ENCODE measurements at regions not wholly inside any gene's neighbourhood (a gene's known extent, or its start where the extent isn't known, plus 50 kb on each side); places are given as distances from the start of the nearest gene placed in this dataset.

DNA sequence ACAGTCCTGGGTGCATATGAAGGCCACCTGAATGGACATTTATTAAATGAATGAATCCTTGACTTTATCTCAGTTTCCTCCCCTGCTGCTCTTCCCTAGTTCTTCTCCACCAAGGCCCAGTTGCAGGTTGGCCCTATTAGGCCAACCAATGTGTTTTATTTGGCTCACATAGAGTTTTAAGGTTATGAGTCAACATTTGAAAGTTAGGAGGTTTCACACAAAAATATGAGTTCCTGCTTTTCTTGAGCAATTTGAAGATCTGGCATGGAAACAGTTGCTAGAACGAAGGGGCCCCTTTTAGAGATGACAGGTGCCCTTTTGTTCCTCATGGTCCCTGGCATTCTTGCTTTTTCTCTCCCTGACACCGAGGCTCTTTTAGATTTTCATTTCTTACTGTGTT lies 83.0 kb upstream of the PDZRN3 start:
- Mint-ChIP-seq H3K27me3 (ENCODE audit: unreplicated experiment) (no peaks in the 10 kb centered on the region), H3K4me3 (ENCODE audit: unreplicated experiment) (no peak overlapping the region), H3K27ac (ENCODE audit: unreplicated experiment) (no peak overlapping the region), H3K4me1 (ENCODE audit: unreplicated experiment) (peaks cover 5% of the 10 kb centered on the region), H3K9me3 (ENCODE audit: unreplicated experiment) (peaks cover 6% of the 10 kb centered on the region), H3K36me3 (ENCODE audit: unreplicated experiment) (no peaks in the 10 kb centered on the region)
- no peak for TF ChIP-seq CTCF (IDR thresholded peaks at IDR 0.05)
- no peak for DNase-seq (ENCODE audit: extremely low spot score, unreplicated experiment)

DNA sequence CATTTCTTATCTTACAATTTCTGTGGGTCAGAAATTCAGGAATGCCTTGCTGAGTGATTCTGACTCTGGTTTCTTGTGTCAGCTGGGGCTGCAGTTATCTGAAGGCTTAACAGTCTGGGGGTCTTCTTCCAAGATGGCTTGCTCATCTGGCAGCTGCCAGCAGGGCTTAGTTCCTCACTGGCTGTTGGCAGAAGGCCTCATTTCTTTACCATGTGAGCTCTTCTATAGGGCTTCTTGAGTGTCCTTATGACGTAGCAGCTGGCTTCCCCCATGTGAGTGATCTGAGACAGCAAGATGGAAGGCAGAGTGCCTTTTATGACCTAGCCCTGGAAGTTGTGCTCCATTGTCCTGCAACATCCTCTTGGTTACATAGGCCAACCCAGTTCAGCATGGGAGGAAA lies 82.0 kb upstream of the PDZRN3 start:
- TF ChIP-seq CTCF (IDR thresholded peaks at IDR 0.05): no peak
- Mint-ChIP-seq H3K4me1 (ENCODE audit: unreplicated experiment) (peaks cover 5% of the 10 kb centered on the region), H3K4me3 (ENCODE audit: unreplicated experiment) (no peak overlapping the region), H3K9me3 (ENCODE audit: unreplicated experiment) (peaks cover 5% of the 10 kb centered on the region), H3K36me3 (ENCODE audit: unreplicated experiment) (no peaks in the 10 kb centered on the region), H3K27ac (ENCODE audit: unreplicated experiment) (no peak overlapping the region), H3K27me3 (ENCODE audit: unreplicated experiment) (no peaks in the 10 kb centered on the region)
- no peak for DNase-seq (ENCODE audit: extremely low spot score, unreplicated experiment)

- Mint-ChIP-seq H3K27ac (ENCODE audit: unreplicated experiment) (no peak overlapping the region), H3K9me3 (ENCODE audit: unreplicated experiment) (no peaks in the 10 kb centered on the region), H3K4me1 (ENCODE audit: unreplicated experiment) (peaks cover 5% of the 10 kb centered on the region), H3K4me3 (ENCODE audit: unreplicated experiment) (no peak overlapping the region), H3K27me3 (ENCODE audit: unreplicated experiment) (no peaks in the 10 kb centered on the region), H3K36me3 (ENCODE audit: unreplicated experiment) (no peaks in the 10 kb centered on the region)
- no peak for DNase-seq (ENCODE audit: extremely low spot score, unreplicated experiment)
- no peak for TF ChIP-seq CTCF (IDR thresholded peaks at IDR 0.05)
Measured at GRCh38 chr3:73705792-73706191, 81.1 kb upstream of the PDZRN3 start.

GRCh38 chr3:73699327-73699726 lies 74.6 kb upstream of the PDZRN3 start:
- Mint-ChIP-seq H3K27me3 (ENCODE audit: unreplicated experiment) (no peaks in the 10 kb centered on the region), H3K27ac (ENCODE audit: unreplicated experiment) (no peak overlapping the region), H3K36me3 (ENCODE audit: unreplicated experiment) (peaks cover under 1% of the 10 kb centered on the region), H3K4me1 (ENCODE audit: unreplicated experiment) (no peaks in the 10 kb centered on the region), H3K9me3 (ENCODE audit: unreplicated experiment) (peaks cover 5% of the 10 kb centered on the region), H3K4me3 (ENCODE audit: unreplicated experiment) (no peak overlapping the region)
- DNase-seq (ENCODE audit: extremely low spot score, unreplicated experiment): no peak
- no peak for TF ChIP-seq CTCF (IDR thresholded peaks at IDR 0.05)

GRCh38 chr3:73697020-73697419 lies 72.3 kb upstream of the PDZRN3 start:
- Mint-ChIP-seq H3K27ac (ENCODE audit: unreplicated experiment) (no peak overlapping the region), H3K4me3 (ENCODE audit: unreplicated experiment) (no peak overlapping the region), H3K27me3 (ENCODE audit: unreplicated experiment) (no peaks in the 10 kb centered on the region), H3K4me1 (ENCODE audit: unreplicated experiment) (no peaks in the 10 kb centered on the region), H3K36me3 (ENCODE audit: unreplicated experiment) (peaks cover 2% of the 10 kb centered on the region), H3K9me3 (ENCODE audit: unreplicated experiment) (peaks cover 10% of the 10 kb centered on the region)
- no peak for DNase-seq (ENCODE audit: extremely low spot score, unreplicated experiment)
- no peak for TF ChIP-seq CTCF (IDR thresholded peaks at IDR 0.05)

All from osteocyte (in vitro differentiated cells).